ENCODE measurements at regions not wholly inside any gene's neighbourhood (a gene's known extent, or its start where the extent isn't known, plus 50 kb on each side); places are given as distances from the start of the nearest gene placed in this dataset.

GRCh38 chr17:72396121-72396520, 275.3 kb downstream of the SOX9 start:
- Histone ChIP-seq H3K4me3 (ENCODE audit: low read length) (no peak overlapping the region), H3K27me3 (ENCODE audit: control insufficient read depth, insufficient read depth, low read length) (no peaks in the 10 kb centered on the region)

GRCh38 chr17:72397223-72397667, 276.4 kb downstream of the SOX9 start:
- Histone ChIP-seq H3K9ac (ENCODE audit: low read length) (no peak overlapping the region), H3K36me3 (ENCODE audit: control insufficient read depth, insufficient read depth, low read length) (no peaks in the 10 kb centered on the region), H3K4me3 (ENCODE audit: low read length) (no peak overlapping the region), H3K4me1 (ENCODE audit: control insufficient read depth, insufficient read depth, low read length) (peaks cover 52% of the 10 kb centered on the region), H3K27me3 (ENCODE audit: control insufficient read depth, insufficient read depth, low read length) (no peaks in the 10 kb centered on the region), H3K9me3 (ENCODE audit: control insufficient read depth, low read length) (no peaks in the 10 kb centered on the region)

More at GRCh38 chr17:72396121-72396520, 275.3 kb downstream of the SOX9 start:
- H3K9me3 ChIP-seq (ENCODE audit: control insufficient read depth, low read length), result no peaks in the 10 kb centered on the region
- no peak overlapping the region for H3K9ac ChIP-seq (ENCODE audit: low read length)
- peaks cover 61% of the 10 kb centered on the region for H3K4me1 ChIP-seq (ENCODE audit: control insufficient read depth, insufficient read depth, low read length)
- no peaks in the 10 kb centered on the region for H3K36me3 ChIP-seq (ENCODE audit: control insufficient read depth, insufficient read depth, low read length)

GRCh38 chr17:72397687-72398086, 276.9 kb downstream of the SOX9 start:
- Histone ChIP-seq H3K9me3 (ENCODE audit: control insufficient read depth, low read length) (no peaks in the 10 kb centered on the region), H3K4me3 (ENCODE audit: low read length) (no peak overlapping the region), H3K9ac (ENCODE audit: low read length) (no peak overlapping the region), H3K27me3 (ENCODE audit: control insufficient read depth, insufficient read depth, low read length) (no peaks in the 10 kb centered on the region), H3K36me3 (ENCODE audit: control insufficient read depth, insufficient read depth, low read length) (no peaks in the 10 kb centered on the region), H3K4me1 (ENCODE audit: control insufficient read depth, insufficient read depth, low read length) (peaks cover 49% of the 10 kb centered on the region)

GRCh38 chr17:72399023-72399607, 278.3 kb downstream of the SOX9 start:
- no peaks in the 10 kb centered on the region for H3K27me3 ChIP-seq (ENCODE audit: control insufficient read depth, insufficient read depth, low read length)
- H3K36me3 ChIP-seq (ENCODE audit: control insufficient read depth, insufficient read depth, low read length), result no peaks in the 10 kb centered on the region
- H3K9ac ChIP-seq (ENCODE audit: low read length), result no peak overlapping the region
- peaks cover 55% of the 10 kb centered on the region for H3K4me1 ChIP-seq (ENCODE audit: control insufficient read depth, insufficient read depth, low read length)
- no peaks in the 10 kb centered on the region for H3K9me3 ChIP-seq (ENCODE audit: control insufficient read depth, low read length)
- no peak overlapping the region for H3K4me3 ChIP-seq (ENCODE audit: low read length)

GRCh38 chr17:72399608-72400487, 279.0 kb downstream of the SOX9 start:
- Histone ChIP-seq H3K9ac (ENCODE audit: low read length) (no peak overlapping the region), H3K27me3 (ENCODE audit: control insufficient read depth, insufficient read depth, low read length) (no peaks in the 10 kb centered on the region), H3K36me3 (ENCODE audit: control insufficient read depth, insufficient read depth, low read length) (no peaks in the 10 kb centered on the region), H3K9me3 (ENCODE audit: control insufficient read depth, low read length) (no peaks in the 10 kb centered on the region), H3K4me3 (ENCODE audit: low read length) (no peak overlapping the region), H3K4me1 (ENCODE audit: control insufficient read depth, insufficient read depth, low read length) (peaks cover 48% of the 10 kb centered on the region)

- H3K27me3 ChIP-seq (ENCODE audit: control insufficient read depth, insufficient read depth, low read length), result no peaks in the 10 kb centered on the region
- no peak overlapping the region for H3K4me3 ChIP-seq (ENCODE audit: low read length)
- peaks cover 48% of the 10 kb centered on the region for H3K4me1 ChIP-seq (ENCODE audit: control insufficient read depth, insufficient read depth, low read length)
- no peaks in the 10 kb centered on the region for H3K36me3 ChIP-seq (ENCODE audit: control insufficient read depth, insufficient read depth, low read length)
- H3K9me3 ChIP-seq (ENCODE audit: control insufficient read depth, low read length), result no peaks in the 10 kb centered on the region
- H3K9ac ChIP-seq (ENCODE audit: low read length), result no peak overlapping the region
Measured at GRCh38 chr17:72400488-72400827, 279.6 kb downstream of the SOX9 start.

- Histone ChIP-seq H3K4me1 (ENCODE audit: control insufficient read depth, insufficient read depth, low read length) (peaks cover 49% of the 10 kb centered on the region), H3K27me3 (ENCODE audit: control insufficient read depth, insufficient read depth, low read length) (no peaks in the 10 kb centered on the region), H3K9me3 (ENCODE audit: control insufficient read depth, low read length) (no peaks in the 10 kb centered on the region), H3K9ac (ENCODE audit: low read length) (no peak overlapping the region), H3K4me3 (ENCODE audit: low read length) (no peak overlapping the region), H3K36me3 (ENCODE audit: control insufficient read depth, insufficient read depth, low read length) (no peaks in the 10 kb centered on the region)
Measured at GRCh38 chr17:72400863-72401262, 280.0 kb downstream of the SOX9 start.

GRCh38 chr17:72401883-72402726, 281.3 kb downstream of the SOX9 start:
- Histone ChIP-seq H3K36me3 (ENCODE audit: control insufficient read depth, insufficient read depth, low read length) (no peaks in the 10 kb centered on the region), H3K9ac (ENCODE audit: low read length) (no peak overlapping the region)

GRCh38 chr17:72402727-72403210, 281.9 kb downstream of the SOX9 start:
- Histone ChIP-seq H3K27me3 (ENCODE audit: control insufficient read depth, insufficient read depth, low read length) (no peaks in the 10 kb centered on the region), H3K9me3 (ENCODE audit: control insufficient read depth, low read length) (no peaks in the 10 kb centered on the region), H3K4me1 (ENCODE audit: control insufficient read depth, insufficient read depth, low read length) (peaks cover 62% of the 10 kb centered on the region), H3K9ac (ENCODE audit: low read length) (no peak overlapping the region), H3K4me3 (ENCODE audit: low read length) (no peak overlapping the region), H3K36me3 (ENCODE audit: control insufficient read depth, insufficient read depth, low read length) (no peaks in the 10 kb centered on the region)

More at GRCh38 chr17:72401883-72402726, 281.3 kb downstream of the SOX9 start:
- Histone ChIP-seq H3K4me3 (ENCODE audit: low read length) (no peak overlapping the region), H3K4me1 (ENCODE audit: control insufficient read depth, insufficient read depth, low read length) (peaks cover 61% of the 10 kb centered on the region), H3K9me3 (ENCODE audit: control insufficient read depth, low read length) (no peaks in the 10 kb centered on the region), H3K27me3 (ENCODE audit: control insufficient read depth, insufficient read depth, low read length) (no peaks in the 10 kb centered on the region)

- Histone ChIP-seq H3K4me3 (ENCODE audit: low read length) (no peak overlapping the region), H3K27me3 (ENCODE audit: control insufficient read depth, insufficient read depth, low read length) (no peaks in the 10 kb centered on the region), H3K36me3 (ENCODE audit: control insufficient read depth, insufficient read depth, low read length) (no peaks in the 10 kb centered on the region), H3K9ac (ENCODE audit: low read length) (no peak overlapping the region), H3K4me1 (ENCODE audit: control insufficient read depth, insufficient read depth, low read length) (peaks cover 64% of the 10 kb centered on the region), H3K9me3 (ENCODE audit: control insufficient read depth, low read length) (no peaks in the 10 kb centered on the region)
Measured at GRCh38 chr17:72403713-72404209, 282.9 kb downstream of the SOX9 start.

GRCh38 chr17:72404872-72405271, 284.1 kb downstream of the SOX9 start:
- Histone ChIP-seq H3K9ac (ENCODE audit: low read length) (no peak overlapping the region), H3K4me1 (ENCODE audit: control insufficient read depth, insufficient read depth, low read length) (peaks cover 59% of the 10 kb centered on the region), H3K9me3 (ENCODE audit: control insufficient read depth, low read length) (no peaks in the 10 kb centered on the region), H3K4me3 (ENCODE audit: low read length) (no peak overlapping the region), H3K27me3 (ENCODE audit: control insufficient read depth, insufficient read depth, low read length) (no peaks in the 10 kb centered on the region), H3K36me3 (ENCODE audit: control insufficient read depth, insufficient read depth, low read length) (no peaks in the 10 kb centered on the region)
